H1 (cell line): ENCODE measurements at regions not wholly inside any gene's neighbourhood (a gene's known extent, or its start where the extent isn't known, plus 50 kb on each side); places are given as distances from the start of the nearest gene placed in this dataset.
A peak's percentile ranks its signal among the peaks of the same experiment; 100 is the strongest.

ENCODE experiments used
- CTCF ChIA-PET: fragments of 300-600 bp; sonication (Branson Sonifier 250); formaldehyde crosslinking; loops from one replicate; lab custom pipeline; 2021; ENCODE audit not compliant: partially characterized antibody; lab: Charles Lee
- POLR2A ChIA-PET: fragments of 300-600 bp; sonication (Branson Sonifier 250); formaldehyde crosslinking; loops from one replicate; lab custom pipeline; 2021; ENCODE audit warnings: inconsistent platforms; ENCODE audit not compliant: partially characterized antibody; lab: Charles Lee
- DNase-seq, 2 experiments: peaks; one replicate each; pipeline versions ENCODE4 v3.0.0 to v3.0.0-alpha.2; 2010 to 2022; ENCODE audit warnings: low spot score in 2 of 2, low read depth in 1 of 2, mixed read lengths in 1 of 2
- FAIRE-seq: peaks from 2 replicates; lab custom pipeline; 2011; peaks lifted over from hg19 to GRCh38; lab: Jason Lieb, UNC
- H2AFZ ChIP-seq: 2 replicates; pipeline ENCODE4 v1.8.1; 2012; ENCODE audit warnings: low read length, inconsistent platforms
- H2AK5ac ChIP-seq: 2 replicates; pipeline ENCODE4 v1.6.1; 2013; ENCODE audit warnings: low read depth, low read length
- H2BK120ac ChIP-seq: replicated peaks from 2 replicates; pipeline ENCODE3; 2013; ENCODE audit warnings: low read depth, low read length, inconsistent platforms
- H2BK12ac ChIP-seq: 2 replicates; pipeline ENCODE4 v1.6.1; 2013; ENCODE audit warnings: low read depth, low read length
- H2BK15ac ChIP-seq: 2 replicates; pipeline ENCODE4 v1.6.1; 2013; ENCODE audit warnings: low read length
- H2BK20ac ChIP-seq: 2 replicates; pipeline ENCODE4 v1.6.1; 2013; ENCODE audit warnings: low read length
- H2BK5ac ChIP-seq: 2 replicates; pipeline ENCODE4 v1.6.1; 2013; ENCODE audit warnings: low read depth, low read length
- H3K14ac ChIP-seq: 2 replicates; pipeline ENCODE4 v1.6.1; 2013; ENCODE audit warnings: inconsistent platforms; ENCODE audit not compliant: insufficient read length
- H3K18ac ChIP-seq: 2 replicates; pipeline ENCODE4 v1.6.1; 2013; ENCODE audit warnings: low read length; ENCODE audit errors: extremely low read depth
- H3K23ac ChIP-seq: 2 replicates; pipeline ENCODE4 v1.6.1; 2013; ENCODE audit warnings: inconsistent platforms; ENCODE audit not compliant: insufficient read length
- H3K23me2 ChIP-seq: 2 replicates; pipeline ENCODE4 v1.6.1; 2013; ENCODE audit warnings: low read depth, low read length
- H3K27ac ChIP-seq: 2 replicates; pipeline ENCODE4 v1.6.1; 2011; ENCODE audit warnings: low read depth, low read length, inconsistent platforms
- H3K27me3 ChIP-seq, 4 experiments: replicated peaks in 1 of 4; 1 replicate in 1 of 4; 2 replicates in 3 of 4; pipeline versions ENCODE4 v1.6.1 to v1.8.1; 2011 to 2013; ENCODE audit warnings: low read length in 3 of 4, mild to moderate bottlenecking in 3 of 4, inconsistent platforms in 2 of 4, mixed read lengths in 2 of 4, moderate library complexity in 1 of 4; ENCODE audit not compliant: control insufficient read depth in 3 of 4, insufficient read depth in 3 of 4; ENCODE audit errors: extremely low read depth in 1 of 4
- H3K36me3 ChIP-seq, 4 experiments: 2 replicates each; pipeline versions ENCODE4 v1.6.1 to v1.8.1; 2011 to 2013; ENCODE audit warnings: mild to moderate bottlenecking in 4 of 4, low read length in 3 of 4, moderate library complexity in 2 of 4, control low read depth in 1 of 4, inconsistent platforms in 1 of 4; ENCODE audit not compliant: insufficient read depth in 4 of 4, control insufficient read depth in 2 of 4
- H3K4ac ChIP-seq: replicated peaks from 2 replicates; pipeline ENCODE3; 2013; ENCODE audit warnings: low read length, low read depth, mixed read lengths, inconsistent platforms; ENCODE audit not compliant: insufficient read length
- H3K4me1 ChIP-seq, 4 experiments: replicated peaks in 1 of 4; 1 replicate in 1 of 4; 2 replicates in 3 of 4; pipeline versions ENCODE4 v1.6.1 to v1.8.1; 2011 to 2013; ENCODE audit warnings: low read length in 3 of 4, inconsistent platforms in 2 of 4, mixed read lengths in 1 of 4; ENCODE audit not compliant: insufficient read depth in 4 of 4, control insufficient read depth in 3 of 4
- H3K4me2 ChIP-seq, 2 experiments: 2 replicates each; pipeline versions ENCODE4 v1.6.1 to v1.8.1; 2011 to 2013; ENCODE audit warnings: low read depth in 2 of 2, low read length in 2 of 2, control low read depth in 1 of 2, inconsistent platforms in 1 of 2, mild to moderate bottlenecking in 1 of 2; ENCODE audit not compliant: insufficient read depth in 1 of 2
- H3K4me3 ChIP-seq, 4 experiments: fragments of 200-600, 300-600 bp in 1 of 4; sonication (generic), shearing (Covaris generic), sonication (Bioruptor Twin) in 1 of 4; 2 replicates each; pipeline versions ENCODE4 v1.5.1 to v1.8.1; 2011 to 2016; ENCODE audit warnings: low read length in 4 of 4, low read depth in 3 of 4, control low read depth in 2 of 4, inconsistent platforms in 2 of 4, mild to moderate bottlenecking in 2 of 4, mixed read lengths in 1 of 4, moderate library complexity in 1 of 4; ENCODE audit not compliant: insufficient read depth in 2 of 4; ENCODE audit errors: extremely low read depth in 1 of 4
- H3K56ac ChIP-seq: replicated peaks from 2 replicates; pipeline ENCODE3; 2013; ENCODE audit warnings: low read depth, mild to moderate bottlenecking, mixed read lengths, low read length, inconsistent platforms; ENCODE audit not compliant: insufficient read length
- H3K79me1 ChIP-seq: 2 replicates; pipeline ENCODE4 v1.6.1; 2013; ENCODE audit warnings: low read depth, low read length, control low read depth
- H3K79me2 ChIP-seq, 2 experiments: 2 replicates each; pipeline versions ENCODE4 v1.6.1 to v1.8.1; 2012 to 2013; ENCODE audit warnings: low read length in 2 of 2, mild to moderate bottlenecking in 2 of 2, inconsistent platforms in 1 of 2; ENCODE audit not compliant: insufficient read depth in 2 of 2, control insufficient read depth in 1 of 2
- H3K9ac ChIP-seq, 4 experiments: replicated peaks in 1 of 4; 1 replicate in 1 of 4; 2 replicates in 3 of 4; pipeline versions ENCODE4 v1.6.1 to v1.8.1; 2011 to 2013; ENCODE audit warnings: low read depth in 3 of 4, low read length in 3 of 4, control low read depth in 2 of 4, mild to moderate bottlenecking in 2 of 4, moderate library complexity in 2 of 4, inconsistent platforms in 1 of 4; ENCODE audit errors: extremely low read depth in 1 of 4
- H3K9me3 ChIP-seq, 2 experiments: 2 replicates each; pipeline versions ENCODE4 v1.6.1 to v1.8.1; 2012 to 2013; ENCODE audit warnings: mild to moderate bottlenecking in 2 of 2, moderate library complexity in 2 of 2, control low read depth in 1 of 2, inconsistent platforms in 1 of 2, low read depth in 1 of 2, low read length in 1 of 2, mixed read lengths in 1 of 2; ENCODE audit not compliant: insufficient read depth in 2 of 2
- H4K20me1 ChIP-seq, 2 experiments: replicated peaks in 1 of 2; 2 replicates each; pipeline versions ENCODE3 to v1.8.1; 2011 to 2013; ENCODE audit warnings: inconsistent platforms in 2 of 2, low read length in 2 of 2, mild to moderate bottlenecking in 1 of 2; ENCODE audit not compliant: insufficient read depth in 2 of 2, control insufficient read depth in 1 of 2
- H4K5ac ChIP-seq: 2 replicates; pipeline ENCODE4 v1.6.1; 2013; ENCODE audit warnings: low read length, low read depth, mixed read lengths, inconsistent platforms; ENCODE audit not compliant: insufficient read length
- H4K8ac ChIP-seq: 2 replicates; pipeline ENCODE4 v1.8.0; 2013; ENCODE audit warnings: mild to moderate bottlenecking, moderate library complexity, low read length, inconsistent platforms; ENCODE audit not compliant: insufficient read depth; ENCODE audit errors: extremely low read depth
- H4K91ac ChIP-seq: replicated peaks from 2 replicates; pipeline ENCODE3; 2013; ENCODE audit warnings: low read length, mixed read lengths, inconsistent platforms; ENCODE audit not compliant: insufficient read length
- CBX5 ChIP-seq: fragments of 300-800, 300-1000 bp; sonication (generic); IDR thresholded peaks from 2 replicates; pipeline ENCODE4 v1.7.1; 2016; ENCODE audit warnings: antibody characterized with exemption, low read length, low read depth
- KDM1A ChIP-seq: fragments of 200-600, 300-600 bp; sonication (generic); IDR thresholded peaks from 2 replicates; pipeline ENCODE4 v1.7.1; 2016; ENCODE audit warnings: mild to moderate bottlenecking, low read length, borderline replicate concordance
- MAX ChIP-seq: IDR thresholded peaks from 2 replicates; pipeline ENCODE4 v1.6.1; 2012; ENCODE audit warnings: inconsistent platforms
- RBBP5 ChIP-seq: IDR thresholded peaks from 2 replicates; pipeline ENCODE4 v1.7.1; 2012; ENCODE audit warnings: low read depth, mild to moderate bottlenecking, inconsistent platforms, low read length, moderate library complexity, borderline replicate concordance
- RXRA ChIP-seq: IDR thresholded peaks from 2 replicates; pipeline ENCODE4 v1.6.1; 2011; ENCODE audit warnings: low read depth, mild to moderate bottlenecking, low read length, moderate library complexity; ENCODE audit not compliant: insufficient read depth
- SIN3A ChIP-seq, 2 experiments: IDR thresholded peaks in 1 of 2; conservative IDR thresholded peaks in 1 of 2; 2 replicates each; pipeline ENCODE4 v1.6.1; 2011 to 2012; ENCODE audit warnings: low read length in 2 of 2, improper control_type of control experiment in 1 of 2, low read depth in 1 of 2, mild to moderate bottlenecking in 1 of 2
- TBP ChIP-seq: IDR thresholded peaks from 2 replicates; pipeline ENCODE4 v1.6.1; 2011; ENCODE audit warnings: low read depth, low read length, improper control_type of control experiment
- WGBS, 2 experiments: shearing (Covaris generic) in 1 of 2; methylation state at CpG; one replicate each; pipeline versions ENCODE4 v1.1.6 to v1.1.7; 2013 to 2015; ENCODE audit warnings: low lambda C conversion rate in 2 of 2, mixed read lengths in 2 of 2, inconsistent platforms in 1 of 2, low coverage in 1 of 2, missing lambda C conversion rate in 1 of 2; ENCODE audit not compliant: insufficient replicate concordance in 2 of 2, insufficient coverage in 1 of 2, insufficient read length in 1 of 2; ENCODE audit errors: extremely low coverage in 1 of 2, missing lambda C conversion rate in 1 of 2; 5-methylcytosine and 5-hydroxymethylcytosine counted together

- TF ChIP-seq CBX5 (no peak), RBBP5 (no peak), MAX (no peak), TBP (no peak), SIN3A (conservative IDR thresholded peaks at IDR 0.05 in 1 of 2, IDR thresholded peaks at IDR 0.05 in 1 of 2; ENCODE audit: low read depth in 1 of 2, low read length in 2 of 2) (no peak), KDM1A (no peak), RXRA (no peak)
- H2BK5ac ChIP-seq, result no peak overlapping the region
- FAIRE-seq (no peak), DNase-seq (no peak)
- H3K36me3 ChIP-seq, result peaks cover 0 to 4% (median 0%) of the 10 kb centered on the region in 4 experiments; a peak in 1 of 8 replicates
- H3K4me1 ChIP-seq, result peaks cover 0 to 12% (median 7%) of the 10 kb centered on the region in 4 experiments; a peak in 4 of 7 replicates
- no peak overlapping the region for H3K23ac ChIP-seq
- no peak overlapping the region; the same call in 1 of the 2 replicates for H3K27ac ChIP-seq
- no peak overlapping the region for H2BK120ac ChIP-seq
- peaks cover 0 to 14% of the 10 kb centered on the region in 2 experiments for H4K20me1 ChIP-seq
- H3K23me2 ChIP-seq, result peaks cover 20% of the 10 kb centered on the region; the same call in 1 of the 2 replicates
- no peak overlapping the region for H3K4me3 ChIP-seq
- no peak overlapping the region for H3K4ac ChIP-seq
- POLR2A ChIA-PET, result interaction anchor here (1.5 kb wide), 1 partner anchor 10 kb away, joined by 3 read pairs; no protein-coding TSS in a partner anchor
- peak overlapping the region; percentile 18; the same call in 1 of the 2 replicates for H2BK15ac ChIP-seq
- no peak overlapping the region for H3K4me2 ChIP-seq
- no peak overlapping the region for H4K5ac ChIP-seq
- no peak overlapping the region for H3K56ac ChIP-seq
- CTCF ChIA-PET, result interaction anchor here (0.8 to 1.3 kb wide), 3 partner anchors 9 to 126 kb away, joined by 3 to 5 read pairs (median 3); no protein-coding TSS in a partner anchor
- H2AFZ ChIP-seq, result no peak overlapping the region
- H4K91ac ChIP-seq, result peak overlapping the region; percentile 41
- H3K9me3 ChIP-seq, result no peaks in the 10 kb centered on the region; a peak in 1 of 4 replicates
- 0 out of 2 replicates have a peak overlapping the region, but pooled peaks have one; percentile 77 for H2BK20ac ChIP-seq
- H3K14ac ChIP-seq, result no peak overlapping the region
- H2BK12ac ChIP-seq, result peak overlapping the region; percentile 71; the same call in 1 of the 2 replicates
- 89% methylated on average over 22 of the region's 23 CpGs; no CpG with 5 or more reads in 1 of the 2 experiments for WGBS, 2 experiments
- no peak overlapping the region for H3K18ac ChIP-seq
- H3K79me1 ChIP-seq, result no peaks in the 10 kb centered on the region
- H3K79me2 ChIP-seq, result no peaks in the 10 kb centered on the region
- H2AK5ac ChIP-seq, result no peak overlapping the region
- no peak overlapping the region for H4K8ac ChIP-seq
- H3K9ac ChIP-seq, result no peak overlapping the region
- no peaks in the 10 kb centered on the region; a peak in 1 of 7 replicates for H3K27me3 ChIP-seq
Observed at GRCh38 chr6:167653561-167653960, 173.2 kb upstream of the AFDN start.
